GM12878 (cell line): ENCODE measurements at regions not wholly inside any gene's neighbourhood (a gene's known extent, or its start where the extent isn't known, plus 50 kb on each side); places are given as distances from the start of the nearest gene placed in this dataset.

ENCODE experiments used
- ATAC-seq: fragments of 200-7000 bp; cut with Tn5 transposase; 3 replicates; pipeline ENCODE4 v1.9.1; 2020; ENCODE audit warnings: mild to moderate bottlenecking, moderate library complexity
- BruUV-seq: library from RNA; stranded (reverse); fragments of 400-500 nt; replicated peaks from 2 replicates; lab custom pipeline; 2021; lab: Mats Ljungman, UMichigan
- CTCF ChIA-PET: fragments of 300-600 bp; sonication (Branson Sonifier 250); formaldehyde crosslinking; extraction: SDS; loops from one replicate; lab custom pipeline; 2021; ENCODE audit warnings: inconsistent platforms; lab: Yijun Ruan, JAX
- POLR2A ChIA-PET: fragments of 350-600 bp; formaldehyde crosslinking; extraction: SDS; loops from one replicate; lab custom pipeline; 2021; ENCODE audit warnings: inconsistent platforms; lab: Charles Lee
- RAD21 ChIA-PET: fragments of 300-600 bp; sonication (Branson Sonifier 250); formaldehyde crosslinking; loops from one replicate; lab custom pipeline; 2023; ENCODE audit warnings: antibody characterized with exemption; ENCODE audit not compliant: unreplicated experiment; lab: Charles Lee
- SMC1A ChIA-PET: fragments of 300-600 bp; sonication (Branson Sonifier 250); formaldehyde crosslinking; loops from one replicate; lab custom pipeline; 2023; ENCODE audit not compliant: unreplicated experiment, uncharacterized antibody; lab: Charles Lee
- DNase-seq: peaks from one replicate; pipeline ENCODE4 v3.0.0-alpha.2; 2011; ENCODE audit warnings: low read depth, low spot score
- FAIRE-seq: peaks from 3 replicates; lab custom pipeline; 2011; peaks lifted over from hg19 to GRCh38; lab: Jason Lieb, UNC
- H2AFZ ChIP-seq: 2 replicates; pipeline ENCODE4 v1.6.0; 2011; ENCODE audit warnings: low read depth, low read length, control low read depth; ENCODE audit not compliant: control insufficient read depth
- H3K27ac ChIP-seq: 2 replicates; pipeline ENCODE4 v1.5.1; 2011; ENCODE audit warnings: control low read depth; ENCODE audit not compliant: control insufficient read depth, insufficient read depth
- H3K27me3 ChIP-seq, 2 experiments: replicated peaks in 1 of 2; 2 replicates each; pipeline versions ENCODE4 v1.6.0 to v1.6.1; 2011; ENCODE audit warnings: low read length in 1 of 2; ENCODE audit not compliant: control insufficient read depth in 2 of 2, insufficient read depth in 2 of 2
- H3K36me3 ChIP-seq, 2 experiments: 2 replicates each; pipeline ENCODE4 v1.5.1; 2011; ENCODE audit warnings: low read length in 1 of 2; ENCODE audit not compliant: control insufficient read depth in 2 of 2, insufficient read depth in 2 of 2
- H3K4me1 ChIP-seq: 2 replicates; pipeline ENCODE4 v1.6.1; 2011; ENCODE audit warnings: mild to moderate bottlenecking, low read length, moderate library complexity, mixed read lengths; ENCODE audit not compliant: control insufficient read depth, insufficient read depth
- H3K4me2 ChIP-seq: 2 replicates; pipeline ENCODE4 v1.6.0; 2011; ENCODE audit warnings: control low read depth; ENCODE audit not compliant: control insufficient read depth, insufficient read depth
- H3K4me3 ChIP-seq: fragments of 200-600 bp; sonication (generic); 2 replicates; pipeline ENCODE4 v1.5.1; 2016
- H3K79me2 ChIP-seq: 2 replicates; pipeline ENCODE4 v1.6.0; 2011; ENCODE audit warnings: low read length; ENCODE audit not compliant: control insufficient read depth, insufficient read depth
- H3K9ac ChIP-seq: 2 replicates; pipeline ENCODE4 v1.8.0; 2011; ENCODE audit warnings: low read length, control low read depth, mixed read lengths; ENCODE audit not compliant: control insufficient read depth, insufficient read depth
- H3K9me3 ChIP-seq: replicated peaks from 3 replicates; pipeline ENCODE4 v1.5.1; 2011; ENCODE audit warnings: mild to moderate bottlenecking, low read length; ENCODE audit not compliant: control insufficient read depth, insufficient read depth
- H4K20me1 ChIP-seq: 2 replicates; pipeline ENCODE4 v1.6.0; 2011; ENCODE audit not compliant: control insufficient read depth, insufficient read depth
- CBFB ChIP-seq: IDR thresholded peaks from 2 replicates; pipeline ENCODE4 v1.6.1; 2016; ENCODE audit warnings: antibody characterized with exemption, low read depth
- DPF2 ChIP-seq: fragments of 450-650 bp; IDR thresholded peaks from 2 replicates; pipeline ENCODE4 v1.6.1; 2017; ENCODE audit warnings: mild to moderate bottlenecking
- EED ChIP-seq: sonication (generic); IDR thresholded peaks from 2 replicates; pipeline ENCODE4 v1.6.1; 2016; ENCODE audit warnings: antibody characterized with exemption, low read depth
- KLF5 ChIP-seq: fragments of 450-650 bp; IDR thresholded peaks from 2 replicates; pipeline ENCODE4 v1.6.1; 2014; ENCODE audit warnings: mild to moderate bottlenecking; ENCODE audit not compliant: partially characterized antibody
- MXI1 ChIP-seq: fragments of 150-350 bp; IDR thresholded peaks from 2 replicates; pipeline ENCODE4 v1.6.1; 2011; ENCODE audit warnings: low read depth, mild to moderate bottlenecking, inconsistent platforms, low read length, improper control_type of control experiment
- NFIC ChIP-seq: IDR thresholded peaks from 2 replicates; pipeline ENCODE4 v1.6.1; 2012; ENCODE audit warnings: low read depth, mild to moderate bottlenecking, inconsistent platforms, low read length, moderate library complexity
- NFYB ChIP-seq: IDR thresholded peaks from 2 replicates; pipeline ENCODE4 v1.6.1; 2011; ENCODE audit warnings: low read depth, mild to moderate bottlenecking, low read length, improper control_type of control experiment, moderate library complexity; ENCODE audit not compliant: insufficient read depth
- SMC3 ChIP-seq: IDR thresholded peaks from 2 replicates; pipeline ENCODE4 v1.6.1; 2011; ENCODE audit warnings: low read length, improper control_type of control experiment, borderline replicate concordance
- TCF12 ChIP-seq: IDR thresholded peaks from 2 replicates; pipeline ENCODE4 v1.6.1; 2011; ENCODE audit warnings: low read depth, mild to moderate bottlenecking, low read length
- ZNF24 ChIP-seq: fragments of 450-650 bp; IDR thresholded peaks from 2 replicates; pipeline ENCODE4 v1.6.1; 2017; ENCODE audit warnings: antibody characterized with exemption, mild to moderate bottlenecking
- ZNF274 ChIP-seq: IDR thresholded peaks from one replicate; pipeline ENCODE4 v1.8.0; 2011; ENCODE audit not compliant: insufficient read length, insufficient read depth
- WGBS: methylation state at CpG from one replicate; pipeline ENCODE4 v1.1.6; 2016; ENCODE audit warnings: low lambda C conversion rate; ENCODE audit not compliant: insufficient replicate concordance, insufficient coverage; ENCODE audit errors: missing lambda C conversion rate; 5-methylcytosine and 5-hydroxymethylcytosine counted together
- in situ Hi-C: fragments of 300-500 bp; cut with MboI; formaldehyde crosslinking; loops from 9 replicates; pipeline ENCODE4 v1.14.3; 2018; ENCODE audit warnings: mixed read lengths
- intact Hi-C: fragments of 100-400 bp; cut with micrococcal nuclease; formaldehyde crosslinking; loops from one replicate; pipeline ENCODE4 v1.14.2; 2022; ENCODE audit not compliant: unreplicated experiment
- TF ChIP-seq, protein P1 (sequence below): fragments of 450-650 bp; IDR thresholded peaks from 2 replicates; pipeline ENCODE4 v1.6.1; 2016; ENCODE audit warnings: mild to moderate bottlenecking, moderate library complexity, borderline replicate concordance
- TF ChIP-seq, protein P2 (sequence below): fragments of 450-650 bp; IDR thresholded peaks from 2 replicates; pipeline ENCODE4 v1.6.1; 2017; ENCODE audit warnings: mild to moderate bottlenecking
- TF ChIP-seq, protein P3 (sequence below): IDR thresholded peaks from 2 replicates; pipeline ENCODE4 v1.6.1; 2012; ENCODE audit warnings: low read depth, low read length, improper control_type of control experiment

DNA sequence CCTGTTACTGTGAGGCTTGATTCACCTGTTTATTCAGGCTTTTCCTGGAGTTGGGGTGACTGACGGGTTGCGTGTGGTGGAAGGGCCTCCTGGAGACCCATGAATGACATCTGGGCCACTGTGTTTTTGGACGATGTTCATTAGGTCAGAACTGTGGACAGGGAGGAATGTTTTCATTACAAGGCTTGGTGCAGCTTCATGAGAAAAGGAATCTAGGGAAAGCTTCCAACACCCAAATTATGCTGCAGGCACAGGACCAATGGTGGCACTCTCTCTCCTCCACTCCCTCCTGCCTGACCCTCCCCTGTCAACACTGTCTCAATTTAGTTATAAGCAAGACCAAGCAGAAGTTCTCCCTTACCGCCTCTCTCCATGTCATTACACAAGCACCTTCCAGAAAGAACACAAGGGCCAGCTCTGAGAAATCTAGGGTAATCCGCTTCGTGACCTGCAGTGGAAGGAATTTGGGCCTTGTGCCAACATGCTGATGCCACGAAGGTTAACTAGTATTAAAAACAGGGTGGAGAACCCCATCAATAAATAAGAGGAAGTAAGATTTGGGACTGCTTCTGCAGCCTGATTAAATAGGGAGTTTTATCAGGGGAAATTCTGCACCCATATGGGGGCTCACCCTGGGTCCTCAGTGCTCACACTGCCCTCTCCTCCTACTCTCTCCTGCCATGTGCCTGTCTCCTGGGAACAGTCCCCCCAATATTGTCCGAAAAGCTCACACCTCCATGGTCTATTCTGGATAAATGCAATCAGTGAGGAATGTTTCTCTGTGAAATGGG lies 200.3 kb downstream of the KTN1 start (continued):
- TF ChIP-seq, protein P1, sequence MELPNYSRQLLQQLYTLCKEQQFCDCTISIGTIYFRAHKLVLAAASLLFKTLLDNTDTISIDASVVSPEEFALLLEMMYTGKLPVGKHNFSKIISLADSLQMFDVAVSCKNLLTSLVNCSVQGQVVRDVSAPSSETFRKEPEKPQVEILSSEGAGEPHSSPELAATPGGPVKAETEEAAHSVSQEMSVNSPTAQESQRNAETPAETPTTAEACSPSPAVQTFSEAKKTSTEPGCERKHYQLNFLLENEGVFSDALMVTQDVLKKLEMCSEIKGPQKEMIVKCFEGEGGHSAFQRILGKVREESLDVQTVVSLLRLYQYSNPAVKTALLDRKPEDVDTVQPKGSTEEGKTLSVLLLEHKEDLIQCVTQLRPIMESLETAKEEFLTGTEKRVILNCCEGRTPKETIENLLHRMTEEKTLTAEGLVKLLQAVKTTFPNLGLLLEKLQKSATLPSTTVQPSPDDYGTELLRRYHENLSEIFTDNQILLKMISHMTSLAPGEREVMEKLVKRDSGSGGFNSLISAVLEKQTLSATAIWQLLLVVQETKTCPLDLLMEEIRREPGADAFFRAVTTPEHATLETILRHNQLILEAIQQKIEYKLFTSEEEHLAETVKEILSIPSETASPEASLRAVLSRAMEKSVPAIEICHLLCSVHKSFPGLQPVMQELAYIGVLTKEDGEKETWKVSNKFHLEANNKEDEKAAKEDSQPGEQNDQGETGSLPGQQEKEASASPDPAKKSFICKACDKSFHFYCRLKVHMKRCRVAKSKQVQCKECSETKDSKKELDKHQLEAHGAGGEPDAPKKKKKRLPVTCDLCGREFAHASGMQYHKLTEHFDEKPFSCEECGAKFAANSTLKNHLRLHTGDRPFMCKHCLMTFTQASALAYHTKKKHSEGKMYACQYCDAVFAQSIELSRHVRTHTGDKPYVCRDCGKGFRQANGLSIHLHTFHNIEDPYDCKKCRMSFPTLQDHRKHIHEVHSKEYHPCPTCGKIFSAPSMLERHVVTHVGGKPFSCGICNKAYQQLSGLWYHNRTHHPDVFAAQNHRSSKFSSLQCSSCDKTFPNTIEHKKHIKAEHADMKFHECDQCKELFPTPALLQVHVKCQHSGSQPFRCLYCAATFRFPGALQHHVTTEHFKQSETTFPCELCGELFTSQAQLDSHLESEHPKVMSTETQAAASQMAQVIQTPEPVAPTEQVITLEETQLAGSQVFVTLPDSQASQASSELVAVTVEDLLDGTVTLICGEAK, result no peak
- TF ChIP-seq SMC3 (no peak), ZNF274 (no peak), NFYB (no peak)
- TF ChIP-seq, all 136 proteins: peak for 4

DNA sequence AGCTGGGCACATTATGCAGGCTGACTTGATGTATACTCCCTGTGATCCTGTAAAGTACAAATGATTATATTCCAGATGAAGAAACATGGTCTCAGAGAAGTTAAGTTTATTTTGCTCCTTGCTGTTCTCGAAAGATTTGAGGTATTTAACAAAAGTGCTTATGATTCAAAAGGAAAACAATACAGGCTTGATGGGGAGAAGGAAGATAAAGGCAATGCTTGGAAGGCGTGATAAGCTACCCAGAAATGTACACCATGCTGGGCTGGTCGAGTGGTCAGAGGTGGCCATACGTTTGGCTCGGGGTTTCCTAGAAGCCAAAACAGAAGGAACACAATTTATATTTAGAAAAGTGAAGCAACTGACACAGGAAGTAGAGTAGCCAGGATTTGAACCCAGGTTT lies 201.0 kb downstream of the KTN1 start:
- no peak overlapping the region for H3K9ac ChIP-seq
- H3K27me3 ChIP-seq, result no peaks in the 10 kb centered on the region
- SMC1A ChIA-PET, result interaction anchor here (1.0 to 1.6 kb wide), 2 partner anchors 11 to 22 kb away, joined by 3 to 5 read pairs; no protein-coding TSS in a partner anchor
- RAD21 ChIA-PET, result no interaction called here
- intact Hi-C loops, result no loop called here
- DNase-seq (no peak), FAIRE-seq (no peak), ATAC-seq (no peak)
- TF ChIP-seq, protein P2, sequence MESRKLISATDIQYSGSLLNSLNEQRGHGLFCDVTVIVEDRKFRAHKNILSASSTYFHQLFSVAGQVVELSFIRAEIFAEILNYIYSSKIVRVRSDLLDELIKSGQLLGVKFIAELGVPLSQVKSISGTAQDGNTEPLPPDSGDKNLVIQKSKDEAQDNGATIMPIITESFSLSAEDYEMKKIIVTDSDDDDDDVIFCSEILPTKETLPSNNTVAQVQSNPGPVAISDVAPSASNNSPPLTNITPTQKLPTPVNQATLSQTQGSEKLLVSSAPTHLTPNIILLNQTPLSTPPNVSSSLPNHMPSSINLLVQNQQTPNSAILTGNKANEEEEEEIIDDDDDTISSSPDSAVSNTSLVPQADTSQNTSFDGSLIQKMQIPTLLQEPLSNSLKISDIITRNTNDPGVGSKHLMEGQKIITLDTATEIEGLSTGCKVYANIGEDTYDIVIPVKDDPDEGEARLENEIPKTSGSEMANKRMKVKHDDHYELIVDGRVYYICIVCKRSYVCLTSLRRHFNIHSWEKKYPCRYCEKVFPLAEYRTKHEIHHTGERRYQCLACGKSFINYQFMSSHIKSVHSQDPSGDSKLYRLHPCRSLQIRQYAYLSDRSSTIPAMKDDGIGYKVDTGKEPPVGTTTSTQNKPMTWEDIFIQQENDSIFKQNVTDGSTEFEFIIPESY, result no peak
- TF ChIP-seq DPF2 (no peak), ZNF24 (no peak), KLF5 (no peak), TCF12 (no peak), CBFB (no peak), MXI1 (no peak), EED (no peak), NFIC (no peak)
- TF ChIP-seq, protein P3, sequence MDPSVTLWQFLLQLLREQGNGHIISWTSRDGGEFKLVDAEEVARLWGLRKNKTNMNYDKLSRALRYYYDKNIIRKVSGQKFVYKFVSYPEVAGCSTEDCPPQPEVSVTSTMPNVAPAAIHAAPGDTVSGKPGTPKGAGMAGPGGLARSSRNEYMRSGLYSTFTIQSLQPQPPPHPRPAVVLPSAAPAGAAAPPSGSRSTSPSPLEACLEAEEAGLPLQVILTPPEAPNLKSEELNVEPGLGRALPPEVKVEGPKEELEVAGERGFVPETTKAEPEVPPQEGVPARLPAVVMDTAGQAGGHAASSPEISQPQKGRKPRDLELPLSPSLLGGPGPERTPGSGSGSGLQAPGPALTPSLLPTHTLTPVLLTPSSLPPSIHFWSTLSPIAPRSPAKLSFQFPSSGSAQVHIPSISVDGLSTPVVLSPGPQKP, result no peak
- in situ Hi-C loops, result no loop called here
- H3K36me3 ChIP-seq, result no peaks in the 10 kb centered on the region
- H3K4me2 ChIP-seq, result no peak overlapping the region
- no peaks in the 10 kb centered on the region for H3K4me1 ChIP-seq
- H3K79me2 ChIP-seq, result no peaks in the 10 kb centered on the region
- no peaks in the 10 kb centered on the region for H3K9me3 ChIP-seq
- H3K27ac ChIP-seq, result no peak overlapping the region
- POLR2A ChIA-PET, result interaction anchor here (0.9 to 1.1 kb wide), 2 partner anchors 19 to 184 kb away, joined by 3 read pairs; no protein-coding TSS in a partner anchor
- H3K4me3 ChIP-seq, result no peak overlapping the region
- CTCF ChIA-PET, result interaction anchor here (1.0 kb wide), 1 partner anchor 14 kb away, joined by 4 read pairs; no protein-coding TSS in a partner anchor
- WGBS, result 34% methylated on average over 5 of the region's 5 CpGs
- no peaks in the 10 kb centered on the region for H4K20me1 ChIP-seq
- no peak overlapping the region for H2AFZ ChIP-seq
- BruUV-seq, result no TSS peak
